Smooth muscle cell (in vitro differentiated cells): ENCODE measurements at regions not wholly inside any gene's neighbourhood (a gene's known extent, or its start where the extent isn't known, plus 50 kb on each side); places are given as distances from the start of the nearest gene placed in this dataset.
"Not testable (repeated sequence)": the region's sequence is repeated elsewhere in the genome, so short reads cannot be mapped to it uniquely, and the experiment has no call there.

Source experiments
- DNase-seq: peaks from one replicate; lab custom pipeline; 2025; ENCODE audit not compliant: unreplicated experiment; lab: John Stamatoyannopoulos, UW
- H2AFZ ChIP-seq: fragments of 200-600 bp; sonication (generic); 2 replicates; pipeline ENCODE4 v1.6.0; 2016; ENCODE audit warnings: antibody characterized with exemption, low read depth, mild to moderate bottlenecking
- H3F3A ChIP-seq: fragments of 200-600 bp; sonication (generic); 2 replicates; pipeline ENCODE4 v1.6.0; 2017; ENCODE audit warnings: antibody characterized with exemption, low read depth
- H3K27ac ChIP-seq: fragments of 200-600 bp; sonication (generic); 2 replicates; pipeline ENCODE4 v1.5.1; 2016; ENCODE audit warnings: low read depth, mild to moderate bottlenecking
- H3K27me3 ChIP-seq: fragments of 200-600 bp; sonication (generic); 2 replicates; pipeline ENCODE4 v1.6.1; 2016; ENCODE audit warnings: low read depth, mild to moderate bottlenecking
- H3K36me3 ChIP-seq: fragments of 200-600 bp; sonication (generic); 2 replicates; pipeline ENCODE4 v1.5.1; 2016; ENCODE audit warnings: low read depth
- H3K4me1 ChIP-seq: fragments of 200-600 bp; sonication (generic); 2 replicates; pipeline ENCODE4 v1.5.1; 2016; ENCODE audit warnings: low read depth
- H3K4me2 ChIP-seq: fragments of 200-600 bp; sonication (generic); 2 replicates; pipeline ENCODE4 v1.6.0; 2016; ENCODE audit warnings: mild to moderate bottlenecking
- H3K4me3 ChIP-seq: fragments of 200-600 bp; sonication (generic); 2 replicates; pipeline ENCODE4 v1.5.1; 2016; ENCODE audit warnings: mild to moderate bottlenecking
- H3K79me2 ChIP-seq: fragments of 200-600 bp; sonication (generic); 2 replicates; pipeline ENCODE4 v1.6.0; 2016; ENCODE audit warnings: low read depth, mild to moderate bottlenecking
- H3K9ac ChIP-seq: fragments of 200-600 bp; sonication (generic); 2 replicates; pipeline ENCODE4 v1.6.0; 2016; ENCODE audit warnings: low read depth
- H3K9me3 ChIP-seq: fragments of 200-600 bp; sonication (generic); replicated peaks from 2 replicates; pipeline ENCODE4 v1.5.1; 2016; ENCODE audit warnings: low read depth
- H4K20me1 ChIP-seq: fragments of 200-600 bp; sonication (generic); 2 replicates; pipeline ENCODE4 v1.6.0; 2016; ENCODE audit warnings: low read depth
- WGBS: methylation state at CpG from one replicate; pipeline ENCODE4 v1.1.7; 2016; ENCODE audit warnings: low lambda C conversion rate; 5-methylcytosine and 5-hydroxymethylcytosine counted together
- TF ChIP-seq, protein P1 (sequence below): fragments of 200-600 bp; sonication (generic); IDR thresholded peaks from 2 replicates; pipeline ENCODE4 v1.5.1; 2017; ENCODE audit warnings: borderline replicate concordance, mild to moderate bottlenecking, antibody characterized with exemption; ENCODE audit not compliant: insufficient read depth, poor library complexity, severe bottlenecking

DNA sequence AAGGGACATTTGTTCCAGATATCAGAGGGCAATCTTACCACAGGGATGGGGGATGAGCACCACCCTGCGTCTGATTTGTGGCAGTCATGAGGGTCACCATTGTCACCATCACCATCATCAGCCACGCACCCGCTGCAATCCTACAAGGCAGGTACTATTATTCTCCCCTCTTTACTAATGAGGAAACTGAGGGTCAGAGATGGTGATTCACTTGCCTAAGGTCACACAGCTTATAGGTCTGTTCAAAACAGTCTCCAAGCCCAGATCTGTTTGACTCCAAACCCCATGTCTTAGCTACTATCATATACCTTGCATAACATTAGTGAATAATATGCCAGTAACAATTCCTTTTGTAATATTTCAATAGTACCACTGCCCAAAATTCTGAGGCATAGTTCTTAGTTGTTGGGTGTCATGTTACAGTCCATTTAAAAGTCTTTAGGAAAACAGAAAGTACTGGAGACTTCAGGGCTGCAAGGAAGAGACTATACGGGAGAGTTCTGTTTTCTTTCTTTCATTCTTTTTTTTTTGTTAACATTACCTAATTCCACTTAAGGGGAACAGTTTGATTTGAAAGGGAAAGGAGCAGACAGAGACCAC, 166.4 kb downstream of the C16orf95 start:
- Histone ChIP-seq H3K79me2 (no peaks in the 10 kb centered on the region), H2AFZ (no peak overlapping the region), H3K4me2 (no peak overlapping the region), H3K27me3 (no peaks in the 10 kb centered on the region), H3K4me3 (no peak overlapping the region), H3F3A (no peaks in the 10 kb centered on the region), H3K9ac (no peak overlapping the region), H3K9me3 (no peaks in the 10 kb centered on the region), H3K27ac (no peak overlapping the region), H4K20me1 (no peaks in the 10 kb centered on the region), H3K36me3 (no peaks in the 10 kb centered on the region), H3K4me1 (no peaks in the 10 kb centered on the region)
- TF ChIP-seq, protein P1, sequence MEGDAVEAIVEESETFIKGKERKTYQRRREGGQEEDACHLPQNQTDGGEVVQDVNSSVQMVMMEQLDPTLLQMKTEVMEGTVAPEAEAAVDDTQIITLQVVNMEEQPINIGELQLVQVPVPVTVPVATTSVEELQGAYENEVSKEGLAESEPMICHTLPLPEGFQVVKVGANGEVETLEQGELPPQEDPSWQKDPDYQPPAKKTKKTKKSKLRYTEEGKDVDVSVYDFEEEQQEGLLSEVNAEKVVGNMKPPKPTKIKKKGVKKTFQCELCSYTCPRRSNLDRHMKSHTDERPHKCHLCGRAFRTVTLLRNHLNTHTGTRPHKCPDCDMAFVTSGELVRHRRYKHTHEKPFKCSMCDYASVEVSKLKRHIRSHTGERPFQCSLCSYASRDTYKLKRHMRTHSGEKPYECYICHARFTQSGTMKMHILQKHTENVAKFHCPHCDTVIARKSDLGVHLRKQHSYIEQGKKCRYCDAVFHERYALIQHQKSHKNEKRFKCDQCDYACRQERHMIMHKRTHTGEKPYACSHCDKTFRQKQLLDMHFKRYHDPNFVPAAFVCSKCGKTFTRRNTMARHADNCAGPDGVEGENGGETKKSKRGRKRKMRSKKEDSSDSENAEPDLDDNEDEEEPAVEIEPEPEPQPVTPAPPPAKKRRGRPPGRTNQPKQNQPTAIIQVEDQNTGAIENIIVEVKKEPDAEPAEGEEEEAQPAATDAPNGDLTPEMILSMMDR, result no peak
- DNase-seq, result no peak
- 80% methylated on average over 4 of the region's 4 CpGs for WGBS

DNA sequence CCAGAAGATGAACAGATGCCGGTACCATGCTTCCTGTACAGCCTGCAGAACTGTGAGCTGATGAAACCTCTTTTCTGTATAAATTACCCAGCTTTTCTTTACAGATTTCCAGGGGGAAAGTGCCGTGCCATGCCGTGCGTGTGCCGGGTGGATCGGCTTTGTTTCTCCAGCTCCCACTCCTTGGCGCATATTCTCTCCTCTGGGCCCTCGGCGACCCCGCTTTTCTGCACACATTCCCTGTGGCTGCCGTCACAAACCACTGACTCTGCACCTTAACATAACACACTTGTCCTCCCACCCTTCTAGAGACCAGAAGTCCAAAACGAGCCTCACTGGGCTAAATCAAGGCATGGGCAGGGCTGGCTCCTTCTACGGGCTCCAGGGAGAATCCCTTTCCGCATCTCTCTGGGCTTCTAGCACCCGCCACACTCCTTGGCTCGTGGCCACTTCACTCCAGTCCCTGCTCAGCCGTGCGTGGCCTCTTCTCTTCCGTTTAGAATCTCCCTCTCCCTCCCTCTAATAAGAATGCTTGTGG, 164.9 kb downstream of the C16orf95 start:
- no peak overlapping the region for H3K4me2 ChIP-seq
- no peak overlapping the region for H3K9ac ChIP-seq
- H3K4me1 ChIP-seq, result no peaks in the 10 kb centered on the region
- H3K27ac ChIP-seq, result no peak overlapping the region
- H3F3A ChIP-seq, result no peaks in the 10 kb centered on the region
- H2AFZ ChIP-seq, result no peak overlapping the region
- no peak for DNase-seq
- TF ChIP-seq, protein P1, result no peak
- H3K27me3 ChIP-seq, result no peaks in the 10 kb centered on the region
- no peaks in the 10 kb centered on the region for H4K20me1 ChIP-seq
- H3K9me3 ChIP-seq, result no peaks in the 10 kb centered on the region
- H3K79me2 ChIP-seq, result no peaks in the 10 kb centered on the region
- no peak overlapping the region for H3K4me3 ChIP-seq
- WGBS, result 91% methylated on average over 19 of the region's 19 CpGs
- H3K36me3 ChIP-seq, result no peaks in the 10 kb centered on the region

DNA sequence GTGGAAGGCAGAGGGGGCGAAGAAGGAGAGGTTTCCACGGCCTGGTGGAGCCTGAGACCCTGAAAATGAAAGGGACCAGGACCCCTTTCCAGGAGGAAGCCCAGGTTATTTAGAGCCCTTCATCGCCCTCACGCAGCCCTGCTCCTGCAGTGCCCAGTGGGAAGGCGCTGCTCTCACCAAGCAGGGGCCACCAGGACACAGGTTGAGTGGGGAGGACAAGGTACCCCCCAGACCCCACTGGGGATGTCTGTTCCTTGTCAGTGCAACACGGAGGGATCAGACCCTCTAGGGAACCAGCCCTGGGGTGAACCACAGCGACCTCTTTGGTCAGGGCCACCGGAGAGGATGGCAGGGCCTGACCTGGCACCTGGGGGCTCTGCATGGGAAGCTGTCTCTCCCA, 163.9 kb downstream of the C16orf95 start:
- WGBS, result 95% methylated on average over 8 of the region's 8 CpGs
- TF ChIP-seq, protein P1, result no peak

DNA sequence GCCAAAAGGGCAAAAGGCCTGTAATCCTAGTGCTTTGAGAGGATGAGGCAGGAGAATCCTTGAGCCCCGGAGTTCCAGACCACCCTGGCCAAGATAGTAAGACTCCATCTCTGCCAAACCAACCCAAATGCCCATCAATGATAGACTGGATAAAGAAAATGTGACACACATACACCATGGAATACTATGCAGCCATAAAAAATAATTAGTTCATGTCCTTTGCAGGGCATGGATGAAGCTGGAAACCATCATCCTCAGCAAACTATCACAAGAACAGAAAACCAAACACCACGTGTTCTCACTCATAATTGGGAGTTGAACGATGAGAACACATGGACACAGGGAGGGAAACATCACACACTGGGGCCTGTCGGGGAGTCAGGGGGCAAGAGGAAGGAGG, 161.9 kb downstream of the C16orf95 start:
- H3K4me1 ChIP-seq, H3K27me3 ChIP-seq, H3K4me3 ChIP-seq, H3K9me3 ChIP-seq, H3F3A ChIP-seq, H2AFZ ChIP-seq, H3K79me2 ChIP-seq, H3K9ac ChIP-seq, H3K36me3 ChIP-seq, H3K27ac ChIP-seq, H3K4me2 ChIP-seq, H4K20me1 ChIP-seq, DNase-seq: not testable (repeated sequence)
- 85% methylated on average over 4 of the region's 4 CpGs for WGBS

More for the DNA sequence above, 163.9 kb downstream of the C16orf95 start:
- DNase-seq, result no peak
- no peaks in the 10 kb centered on the region for H3K4me1 ChIP-seq
- no peaks in the 10 kb centered on the region for H3K27me3 ChIP-seq
- no peaks in the 10 kb centered on the region for H3K36me3 ChIP-seq
- no peak overlapping the region for H3K4me2 ChIP-seq
- no peak overlapping the region for H3K27ac ChIP-seq
- H4K20me1 ChIP-seq, result no peaks in the 10 kb centered on the region
- no peaks in the 10 kb centered on the region for H3K9me3 ChIP-seq
- no peaks in the 10 kb centered on the region for H3K79me2 ChIP-seq
- no peak overlapping the region for H3K4me3 ChIP-seq
- H2AFZ ChIP-seq, result no peak overlapping the region
- no peaks in the 10 kb centered on the region for H3F3A ChIP-seq
- no peak overlapping the region for H3K9ac ChIP-seq
